ENCODE measurements at regions not wholly inside any gene's neighbourhood (a gene's known extent, or its start where the extent isn't known, plus 50 kb on each side); places are given as distances from the start of the nearest gene placed in this dataset.

DNA sequence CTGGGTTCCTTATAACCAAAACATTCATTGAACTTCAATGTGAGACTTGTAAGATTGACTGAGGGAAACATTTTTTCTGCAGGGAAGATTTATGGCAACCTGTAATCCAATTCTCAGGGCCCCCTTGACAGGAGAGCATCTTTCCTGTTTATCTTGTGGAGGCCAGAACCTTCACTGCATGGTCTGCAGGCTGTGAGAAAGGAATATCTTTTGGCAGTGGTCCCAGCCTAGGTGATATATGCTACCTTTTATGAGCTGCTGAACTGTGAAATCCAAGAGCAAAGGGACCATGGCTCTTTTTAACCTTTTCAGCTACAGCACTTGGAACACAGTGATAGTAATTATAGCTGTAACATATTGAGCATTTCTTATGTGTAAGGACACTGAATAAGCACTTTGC is 590.2 kb upstream of the B3GAT1 start:
- no peak for TF ChIP-seq EP300 (IDR thresholded peaks at IDR 0.05; ENCODE audit: low read depth)
- TF ChIP-seq POLR2A (IDR thresholded peaks at IDR 0.05): no peak
- TF ChIP-seq, protein P1, sequence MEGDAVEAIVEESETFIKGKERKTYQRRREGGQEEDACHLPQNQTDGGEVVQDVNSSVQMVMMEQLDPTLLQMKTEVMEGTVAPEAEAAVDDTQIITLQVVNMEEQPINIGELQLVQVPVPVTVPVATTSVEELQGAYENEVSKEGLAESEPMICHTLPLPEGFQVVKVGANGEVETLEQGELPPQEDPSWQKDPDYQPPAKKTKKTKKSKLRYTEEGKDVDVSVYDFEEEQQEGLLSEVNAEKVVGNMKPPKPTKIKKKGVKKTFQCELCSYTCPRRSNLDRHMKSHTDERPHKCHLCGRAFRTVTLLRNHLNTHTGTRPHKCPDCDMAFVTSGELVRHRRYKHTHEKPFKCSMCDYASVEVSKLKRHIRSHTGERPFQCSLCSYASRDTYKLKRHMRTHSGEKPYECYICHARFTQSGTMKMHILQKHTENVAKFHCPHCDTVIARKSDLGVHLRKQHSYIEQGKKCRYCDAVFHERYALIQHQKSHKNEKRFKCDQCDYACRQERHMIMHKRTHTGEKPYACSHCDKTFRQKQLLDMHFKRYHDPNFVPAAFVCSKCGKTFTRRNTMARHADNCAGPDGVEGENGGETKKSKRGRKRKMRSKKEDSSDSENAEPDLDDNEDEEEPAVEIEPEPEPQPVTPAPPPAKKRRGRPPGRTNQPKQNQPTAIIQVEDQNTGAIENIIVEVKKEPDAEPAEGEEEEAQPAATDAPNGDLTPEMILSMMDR (IDR thresholded peaks at IDR 0.05): no peak
- TF ChIP-seq POLR2AphosphoS5 (IDR thresholded peaks at IDR 0.05): no peak
